HUDEP-2 (cell line): ENCODE measurements at regions not wholly inside any gene's neighbourhood (a gene's known extent, or its start where the extent isn't known, plus 50 kb on each side); places are given as distances from the start of the nearest gene placed in this dataset.
"Not testable (repeated sequence)": the region's sequence is repeated elsewhere in the genome, so short reads cannot be mapped to it uniquely, and the experiment has no call there.

ENCODE experiments used
- DNase-seq, 76 experiments: peaks; one replicate each; lab custom pipeline; 2025; ENCODE audit not compliant: unreplicated experiment in 76 of 76; lab: John Stamatoyannopoulos, UW

GRCh38 chr20:60764328-60764727, 487.7 kb upstream of the CDH4 start:
- no peak for DNase-seq

- DNase-seq, result no peak
Measured at GRCh38 chr20:60764771-60765170, 487.3 kb upstream of the CDH4 start.

- DNase-seq, result no peak
Measured at GRCh38 chr20:60765821-60766403, 486.1 kb upstream of the CDH4 start.

DNA sequence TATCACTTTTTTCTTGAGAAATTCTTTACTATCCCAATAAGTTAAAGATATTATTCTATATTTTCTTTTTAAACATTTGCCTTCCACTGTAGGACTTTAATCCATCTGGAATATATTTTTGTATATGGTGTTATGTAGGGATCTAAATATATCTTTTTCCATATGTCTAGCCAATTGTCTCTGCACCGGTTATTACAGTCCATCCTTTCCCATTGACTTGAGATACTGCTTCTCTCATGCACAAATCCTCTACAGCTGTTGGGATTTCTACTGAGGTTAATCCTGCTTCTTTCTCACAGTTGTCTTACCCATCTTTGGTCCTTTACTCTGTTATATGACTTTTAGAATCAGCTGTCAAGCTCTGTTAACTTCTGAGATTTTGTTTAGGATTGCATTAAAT, 483.8 kb upstream of the CDH4 start:
- no peak for DNase-seq

DNA sequence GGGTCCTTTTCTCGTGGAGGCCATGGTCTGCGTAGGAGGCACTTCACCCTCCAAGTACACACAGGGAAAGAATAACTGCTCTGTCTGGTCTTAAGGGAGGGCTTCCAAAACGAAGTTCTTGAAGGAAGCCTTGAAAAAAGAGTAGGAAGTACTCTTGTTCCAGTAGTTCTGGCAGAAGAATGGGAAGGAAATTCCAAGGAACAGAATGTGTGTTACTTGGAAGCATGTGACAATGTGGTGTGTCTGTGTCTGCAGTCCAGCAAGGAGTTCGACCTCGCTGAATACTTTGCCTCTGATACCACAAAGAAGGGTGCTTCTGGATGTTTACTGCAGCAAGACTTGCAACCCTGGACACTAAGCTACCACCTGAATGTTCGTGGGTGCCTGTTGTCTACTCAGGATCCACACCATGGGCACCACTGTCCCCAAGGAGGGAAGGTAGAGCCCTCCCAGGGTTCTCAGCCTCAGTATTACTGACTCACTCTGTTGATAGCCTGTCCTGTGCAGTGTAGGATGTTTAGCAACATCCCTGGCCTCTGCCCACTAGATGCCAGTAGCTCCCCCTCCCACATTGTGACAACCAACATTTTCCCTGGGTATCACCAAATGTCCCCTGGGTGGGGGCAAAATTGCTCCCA, 471.6 kb upstream of the CDH4 start:
- DNase-seq, result no peak

- DNase-seq, result no peak
Measured at GRCh38 chr20:60782959-60783625, 469.0 kb upstream of the CDH4 start.

GRCh38 chr20:60785301-60785700, 466.8 kb upstream of the CDH4 start:
- no peak for DNase-seq

DNA sequence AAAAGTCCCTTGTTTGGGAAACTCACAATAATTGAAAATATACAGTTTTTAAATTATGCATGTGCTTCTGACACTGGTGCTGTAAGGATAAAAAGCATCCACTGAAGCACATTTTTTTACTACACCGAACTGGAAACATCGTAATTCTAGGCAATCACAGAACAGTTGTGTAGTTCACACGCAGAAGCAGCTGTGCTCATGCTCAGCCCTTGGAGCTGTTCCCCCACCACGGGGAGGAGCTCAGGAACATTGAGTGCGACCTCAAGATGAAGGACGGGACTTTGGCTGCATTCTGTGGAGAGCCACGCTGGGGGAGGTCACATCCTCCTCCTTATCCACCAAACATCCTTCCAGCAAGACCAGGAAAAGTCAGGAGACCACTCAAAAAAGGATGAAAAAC, 466.3 kb upstream of the CDH4 start:
- DNase-seq, result no peak

DNA sequence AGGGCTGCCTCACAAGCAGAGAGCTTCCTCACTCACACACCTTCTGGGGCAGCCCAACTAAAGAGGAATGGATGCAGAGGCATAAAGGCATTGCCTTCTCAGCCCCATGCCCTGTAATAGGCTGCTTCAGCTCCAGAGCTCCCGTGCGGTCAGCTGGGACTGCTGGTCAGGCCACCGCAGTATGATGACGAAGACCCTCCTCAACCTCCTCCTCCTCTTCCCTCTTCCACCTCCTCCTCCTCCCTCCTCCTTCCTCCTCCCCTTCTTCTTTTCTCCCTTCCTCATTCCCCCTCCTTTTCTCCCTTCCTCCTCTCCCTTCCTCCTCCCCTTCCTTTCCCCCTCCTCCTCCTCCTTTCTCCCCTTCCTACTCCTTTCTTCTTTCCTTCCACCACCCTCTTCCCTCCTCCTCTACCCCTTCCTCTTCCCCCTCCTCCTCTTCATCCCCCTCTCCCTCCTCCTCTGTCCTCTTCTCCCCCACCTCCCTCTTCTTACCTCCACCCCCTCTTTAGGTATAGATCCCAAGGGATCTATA, 465.3 kb upstream of the CDH4 start:
- no peak for DNase-seq

DNA sequence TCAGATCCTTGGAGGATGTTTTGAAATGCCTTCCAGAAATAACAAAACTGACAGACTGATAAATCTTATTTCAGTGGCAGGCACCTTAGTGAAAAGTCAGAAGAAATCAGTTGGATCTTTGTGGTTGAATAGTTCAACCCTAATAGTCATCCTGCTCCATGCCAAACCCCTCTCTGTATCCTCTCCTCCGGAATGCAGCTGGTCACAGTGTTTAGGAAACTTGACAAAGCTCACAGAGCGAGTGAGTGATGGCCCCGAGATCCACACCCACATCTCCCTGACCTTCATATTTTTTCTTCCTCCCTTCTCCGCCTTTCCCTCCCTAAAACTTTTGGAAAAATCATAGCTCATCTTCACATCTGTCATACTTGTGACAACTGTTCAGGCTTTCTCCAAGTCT, 464.8 kb upstream of the CDH4 start:
- no peak for DNase-seq

- DNase-seq, result no peak
Measured at GRCh38 chr20:60788070-60788469, 464.0 kb upstream of the CDH4 start.

- DNase-seq, result no peak
Measured at GRCh38 chr20:60789399-60789798, 462.7 kb upstream of the CDH4 start.

GRCh38 chr20:60790339-60790738, 461.7 kb upstream of the CDH4 start:
- not testable (repeated sequence) for DNase-seq

DNA sequence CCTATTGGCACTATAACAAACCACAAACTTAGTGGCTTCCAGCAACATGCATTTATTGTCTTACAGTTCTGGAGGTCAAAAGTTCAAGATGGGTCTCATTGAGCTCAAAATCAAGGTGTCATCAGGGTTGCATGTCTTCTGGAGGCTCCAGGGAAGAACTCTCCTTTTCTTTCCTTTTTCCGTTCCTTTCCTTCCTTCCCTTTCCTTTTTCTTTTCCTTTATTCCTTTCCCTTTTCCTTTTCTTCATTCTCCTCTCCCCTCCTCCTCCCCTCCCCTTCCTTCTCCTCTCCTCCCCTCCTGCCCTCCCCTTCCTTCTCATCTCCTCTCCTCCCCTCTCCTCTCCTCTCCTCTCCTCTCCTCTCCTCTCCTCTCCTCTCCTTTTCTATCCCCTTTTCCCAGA, 460.2 kb upstream of the CDH4 start:
- DNase-seq, result no peak

DNA sequence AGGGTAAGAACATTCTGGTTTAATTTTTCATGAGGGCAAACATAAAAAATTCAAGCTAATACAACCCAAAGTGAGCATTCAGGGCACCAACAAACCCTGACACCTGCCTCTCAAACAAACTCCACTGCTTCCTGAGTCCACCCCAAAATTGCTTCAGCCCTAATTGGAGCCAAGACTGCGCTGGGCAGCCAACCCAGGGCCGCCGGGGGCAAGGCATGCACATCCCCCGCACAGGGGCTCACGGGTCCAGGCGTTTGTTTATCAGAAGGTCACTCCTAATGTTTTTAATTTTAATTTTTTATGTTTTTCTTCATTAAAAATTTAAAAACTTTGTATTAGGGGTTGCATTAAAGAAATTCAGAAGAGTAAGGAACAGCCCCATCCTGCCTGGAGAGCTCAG, 459.1 kb upstream of the CDH4 start:
- no peak for DNase-seq

GRCh38 chr20:60794674-60795073, 457.4 kb upstream of the CDH4 start:
- no peak for DNase-seq

DNA sequence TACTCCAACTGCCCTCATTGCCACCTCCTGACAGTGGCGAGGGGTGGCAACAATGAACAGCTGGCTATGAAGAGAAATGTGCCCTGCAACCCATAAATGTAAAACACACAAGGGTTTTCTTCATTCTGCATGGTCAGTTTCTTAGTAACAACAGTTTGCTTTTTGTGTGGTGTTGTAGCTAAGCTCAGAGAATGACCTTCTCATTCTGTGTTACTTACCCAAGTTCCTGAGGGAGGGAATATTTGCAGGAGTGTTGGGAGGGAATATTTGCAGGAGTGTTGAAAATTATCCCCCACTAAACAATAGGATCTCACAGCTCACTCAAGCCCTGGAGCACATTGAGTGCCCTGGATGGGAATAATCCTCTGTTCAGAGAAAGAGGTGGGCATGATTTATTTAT, 456.4 kb upstream of the CDH4 start:
- no peak for DNase-seq

- no peak for DNase-seq
Measured at GRCh38 chr20:60800185-60800584, 451.9 kb upstream of the CDH4 start.

DNA sequence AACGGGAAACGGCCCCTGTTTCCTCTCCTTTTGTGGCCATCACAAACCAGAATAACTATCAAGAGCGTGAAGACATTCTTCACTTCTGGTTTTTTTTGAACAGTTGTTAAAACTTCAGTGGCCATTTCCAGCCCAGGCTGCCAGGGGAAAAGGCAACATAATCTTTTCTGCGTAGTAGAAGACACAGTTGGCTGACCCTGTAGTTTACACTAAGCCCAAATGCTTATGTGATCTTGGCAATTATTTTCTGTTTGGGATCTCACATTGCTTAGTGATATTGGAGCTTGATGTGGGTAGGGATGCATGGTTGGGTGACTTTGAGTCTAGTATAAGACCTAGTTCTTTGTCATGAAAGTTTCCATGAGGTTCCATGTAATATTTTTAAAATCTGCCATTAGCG, 449.4 kb upstream of the CDH4 start:
- no peak for DNase-seq

DNA sequence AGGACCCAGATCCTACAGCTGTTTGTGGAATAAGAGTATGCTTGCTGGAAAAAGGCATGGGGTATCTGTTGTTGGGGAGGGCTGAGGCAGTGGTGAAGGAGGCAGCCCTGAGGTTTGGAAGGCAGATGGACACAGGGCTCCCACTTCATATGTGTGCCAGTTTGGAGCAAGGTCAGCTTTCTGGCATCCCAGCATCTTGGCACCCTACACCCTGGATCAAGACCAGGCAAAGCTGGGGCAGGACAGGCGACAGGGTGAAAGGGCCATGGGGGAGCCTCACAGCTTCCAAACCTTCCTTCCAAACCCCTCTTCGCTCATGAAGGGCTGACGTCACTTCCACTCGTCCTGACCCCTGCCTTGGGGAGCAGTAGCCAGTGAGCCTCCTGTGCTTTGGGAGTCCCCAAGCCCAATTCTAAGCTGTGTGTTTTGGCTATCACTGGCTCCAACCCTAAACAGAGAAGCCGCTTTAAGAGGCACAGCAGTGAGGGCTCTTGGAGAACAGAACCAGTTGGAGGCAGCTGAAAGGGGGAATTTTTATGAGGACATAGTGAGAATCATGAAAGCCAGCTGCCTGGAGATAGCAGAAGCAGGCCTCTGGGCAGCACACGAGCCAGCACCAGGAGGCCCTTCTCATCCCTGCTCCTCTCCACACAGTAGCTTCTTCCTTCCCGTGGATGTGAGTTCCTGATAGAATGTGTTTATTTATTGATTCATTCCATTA, 448.6 kb upstream of the CDH4 start:
- DNase-seq, result no peak

GRCh38 chr20:60804240-60804917, 447.7 kb upstream of the CDH4 start:
- DNase-seq, result no peak
